Gastroesophageal sphincter (tissue), 4 donors: ENCODE measurements at regions not wholly inside any gene's neighbourhood (a gene's known extent, or its start where the extent isn't known, plus 50 kb on each side); places are given as distances from the start of the nearest gene placed in this dataset.

ENCODE experiments used
- ATAC-seq: fragments of 150-250 bp; one replicate; pipeline ENCODE4 v1.9.1; 2016; ENCODE audit warnings: mild to moderate bottlenecking, moderate library complexity
- H3K27ac ChIP-seq, 4 donors: fragments of 200-600 bp; sonication (generic) in 3 of 4; 1 replicate in 3 of 4; 2 replicates in 1 of 4; pipeline ENCODE4 v1.5.1; 2016 to 2019
- H3K27me3 ChIP-seq: fragments of 200-600 bp; sonication (generic); one replicate; pipeline ENCODE4 v1.5.1; 2019
- H3K36me3 ChIP-seq, 2 donors: fragments of 200-600 bp; sonication (generic); one replicate each; pipeline ENCODE4 v1.5.1; 2019; ENCODE audit warnings: control low read depth in 1 of 2
- H3K4me1 ChIP-seq, 3 donors: fragments of 200-600 bp; sonication (generic); 1 replicate in 2 of 3; 2 replicates in 1 of 3; pipeline ENCODE4 v1.5.1; 2016 to 2019; ENCODE audit warnings: control low read depth in 2 of 3
- H3K4me3 ChIP-seq, 2 donors: fragments of 200-600 bp; sonication (generic); one replicate each; pipeline ENCODE4 v1.5.1; 2019; ENCODE audit warnings: mild to moderate bottlenecking in 1 of 2, moderate library complexity in 1 of 2
- H3K9me3 ChIP-seq, 3 donors: fragments of 200-600 bp; sonication (generic); one replicate each; pipeline ENCODE4 v1.5.1; 2017 to 2019; ENCODE audit warnings: control low read depth in 2 of 3
- CTCF ChIP-seq, 4 experiments: fragments of 200-600 bp in 2 of 4; fragments of 450-650 bp in 2 of 4; sonication (generic) in 1 of 4; IDR thresholded peaks; one replicate each; pipeline ENCODE4 v1.5.1; 2017 to 2019; ENCODE audit warnings: antibody characterized with exemption in 4 of 4, mild to moderate bottlenecking in 2 of 4, moderate library complexity in 2 of 4
- EP300 ChIP-seq: sonication (generic); formaldehyde crosslinking; IDR thresholded peaks from one replicate; pipeline ENCODE4 v1.6.1; 2017; ENCODE audit warnings: antibody characterized with exemption, mild to moderate bottlenecking
- POLR2A ChIP-seq, 2 donors: fragments of 450-650 bp; IDR thresholded peaks; one replicate each; pipeline ENCODE4 v1.6.1; 2017; ENCODE audit warnings: antibody characterized with exemption in 2 of 2, mild to moderate bottlenecking in 2 of 2, moderate library complexity in 1 of 2
- POLR2AphosphoS5 ChIP-seq: sonication (generic); formaldehyde crosslinking; IDR thresholded peaks from one replicate; pipeline ENCODE4 v1.6.1; 2017; ENCODE audit warnings: antibody characterized with exemption
- WGBS, 2 donors: methylation state at CpG; one replicate each; pipeline ENCODE4 v1.1.5; 2018; ENCODE audit warnings: low coverage in 1 of 2; 5-methylcytosine and 5-hydroxymethylcytosine counted together

- ATAC-seq = no peak
- Histone ChIP-seq H3K36me3 (no peaks in the 10 kb centered on the region), H3K27me3 (no peaks in the 10 kb centered on the region), H3K9me3 (no peaks in the 10 kb centered on the region), H3K4me1 (peaks cover 0 to 4% (median 0%) of the 10 kb centered on the region in 3 donors), H3K4me3 (no peak overlapping the region), H3K27ac (no peak overlapping the region)
- TF ChIP-seq POLR2AphosphoS5 = no peak
Observed at GRCh38 chr1:212155219-212155618, 119.7 kb downstream of the DTL start.

- no peak overlapping the region for H3K4me3 ChIP-seq
- no peaks in the 10 kb centered on the region for H3K9me3 ChIP-seq
- H3K36me3 ChIP-seq = no peaks in the 10 kb centered on the region
- H3K27me3 ChIP-seq = no peaks in the 10 kb centered on the region
- H3K27ac ChIP-seq = no peak overlapping the region
- 73 to 100% methylated on average over 1 to 6 of the region's 6 CpGs for WGBS, 2 donors
- TF ChIP-seq EP300 (no peak), CTCF (IDR thresholded peaks at IDR 0.05) (no peak), POLR2AphosphoS5 (no peak)
- peaks cover 0 to 17% (median 3%) of the 10 kb centered on the region in 3 donors for H3K4me1 ChIP-seq
- ATAC-seq = no peak
Observed at GRCh38 chr1:212157252-212157651, 121.7 kb downstream of the DTL start.

GRCh38 chr1:212158912-212159796 lies 123.6 kb downstream of the DTL start:
- peaks cover 2 to 31% (median 12%) of the 10 kb centered on the region in 3 donors for H3K4me1 ChIP-seq
- WGBS, 2 donors = 79 to 97% methylated on average over 3 to 4 of the region's 7 CpGs
- no peak for TF ChIP-seq EP300
- TF ChIP-seq CTCF (IDR thresholded peaks at IDR 0.05) = no peak
- TF ChIP-seq POLR2A (IDR thresholded peaks at IDR 0.05) = no peak
- no peak for TF ChIP-seq POLR2AphosphoS5
- H3K4me3 ChIP-seq = no peak overlapping the region
- H3K27ac ChIP-seq = no peak overlapping the region
- H3K27me3 ChIP-seq = no peaks in the 10 kb centered on the region
- no peak for ATAC-seq
- no peaks in the 10 kb centered on the region for H3K36me3 ChIP-seq
- H3K9me3 ChIP-seq = no peaks in the 10 kb centered on the region

GRCh38 chr1:212161231-212161781 lies 123.9 kb upstream of the PPP2R5A start:
- H3K36me3 ChIP-seq = no peaks in the 10 kb centered on the region
- ATAC-seq = no peak
- H3K27ac ChIP-seq = peak overlapping the region in 1 of 4 donors; percentile 71
- H3K27me3 ChIP-seq = no peaks in the 10 kb centered on the region
- WGBS, 2 donors = 35% methylated on average over 2 of the region's 2 CpGs; no CpG with 5 or more reads in 1 of the 2 donors
- H3K9me3 ChIP-seq = no peaks in the 10 kb centered on the region
- H3K4me1 ChIP-seq = peaks cover 2 to 35% (median 12%) of the 10 kb centered on the region in 3 donors
- no peak overlapping the region for H3K4me3 ChIP-seq
- TF ChIP-seq POLR2AphosphoS5 = no peak
- no peak for TF ChIP-seq POLR2A (IDR thresholded peaks at IDR 0.05)
- no peak for TF ChIP-seq EP300
- no peak for TF ChIP-seq CTCF (IDR thresholded peaks at IDR 0.05)

- Histone ChIP-seq H3K4me1 (peaks cover 2 to 47% (median 20%) of the 10 kb centered on the region in 3 donors), H3K27ac (peak overlapping the region in 3 of 4 donors; percentile 4 to 71 (median 43)), H3K4me3 (no peak overlapping the region), H3K27me3 (no peaks in the 10 kb centered on the region), H3K9me3 (no peaks in the 10 kb centered on the region), H3K36me3 (no peaks in the 10 kb centered on the region)
- TF ChIP-seq POLR2AphosphoS5 (peak; percentile 12), POLR2A (IDR thresholded peaks at IDR 0.05) (no peak), CTCF (IDR thresholded peaks at IDR 0.05) (no peak)
- WGBS, 2 donors = 0 to 25% methylated on average over 2 to 5 of the region's 5 CpGs
- ATAC-seq = no peak
Observed at GRCh38 chr1:212162635-212163034, 122.6 kb upstream of the PPP2R5A start.
